Sigmoid colon (tissue), 6 donors: ENCODE measurements at regions not wholly inside any gene's neighbourhood (a gene's known extent, or its start where the extent isn't known, plus 50 kb on each side); places are given as distances from the start of the nearest gene placed in this dataset.

Experiments
- DNase-seq: peaks from one replicate; pipeline ENCODE4 v3.0.0-alpha.2; 2019
- H3K27ac ChIP-seq, 4 donors: fragments of 200-600 bp; sonication (generic); one replicate each; pipeline ENCODE4 v1.5.1; 2016 to 2019; ENCODE audit warnings: mild to moderate bottlenecking in 1 of 4
- H3K27me3 ChIP-seq, 3 donors: fragments of 200-600 bp; sonication (generic); one replicate each; pipeline ENCODE4 v1.5.1; 2019; ENCODE audit warnings: mild to moderate bottlenecking in 1 of 3
- H3K36me3 ChIP-seq, 4 donors: fragments of 200-600 bp; sonication (generic); one replicate each; pipeline ENCODE4 v1.5.1; 2016 to 2019
- H3K4me1 ChIP-seq, 4 donors: fragments of 200-600 bp; sonication (generic); one replicate each; pipeline ENCODE4 v1.5.1; 2017 to 2019
- H3K4me3 ChIP-seq, 4 donors: fragments of 200-600 bp; sonication (generic); one replicate each; pipeline ENCODE4 v1.5.1; 2017 to 2019; ENCODE audit warnings: mild to moderate bottlenecking in 2 of 4, moderate library complexity in 1 of 4
- H3K9me3 ChIP-seq, 4 donors: fragments of 200-600 bp in 3 of 4; sonication (generic) in 3 of 4; one replicate each; pipeline versions ENCODE4 v1.5.1 to v1.6.1; 2013 to 2019
- CTCF ChIP-seq, 4 experiments: fragments of 450-650 bp in 3 of 4; fragments of 200-600 bp in 1 of 4; IDR thresholded peaks; one replicate each; pipeline ENCODE4 v1.5.1; 2016 to 2019; ENCODE audit warnings: antibody characterized with exemption in 4 of 4, mild to moderate bottlenecking in 3 of 4, moderate library complexity in 2 of 4
- EP300 ChIP-seq, 4 donors: sonication (generic); formaldehyde crosslinking; IDR thresholded peaks; one replicate each; pipeline ENCODE4 v1.6.1; 2017; ENCODE audit warnings: antibody characterized with exemption in 4 of 4
- POLR2A ChIP-seq, 2 donors: fragments of 450-650 bp; IDR thresholded peaks; one replicate each; pipeline ENCODE4 v1.6.1; 2016; ENCODE audit warnings: antibody characterized with exemption in 2 of 2, mild to moderate bottlenecking in 2 of 2, moderate library complexity in 2 of 2
- POLR2AphosphoS5 ChIP-seq, 4 donors: sonication (generic); formaldehyde crosslinking; IDR thresholded peaks; one replicate each; pipeline ENCODE4 v1.6.1; 2017; ENCODE audit warnings: antibody characterized with exemption in 4 of 4
- WGBS, 2 donors: extraction: QIAGEN DNeasy Blood & Tissue Kit; methylation state at CpG; one replicate each; pipeline ENCODE4 v1.1.7; 2013; 5-methylcytosine and 5-hydroxymethylcytosine counted together
- intact Hi-C: fragments of 100-400 bp; cut with DNase I; formaldehyde crosslinking; loops from one replicate; pipeline ENCODE4 v1.15.1; 2023
- donor health status: healthy with polysubstance abuse.
- donor health status: healthy.

GRCh38 chr1:17927952-17928351 is 172.8 kb downstream of the ACTL8 start:
- intact Hi-C loops: no loop called here
- H3K4me3 ChIP-seq: no peak overlapping the region
- DNase-seq: no peak
- peaks cover 0 to 14% (median 6%) of the 10 kb centered on the region in 4 donors for H3K4me1 ChIP-seq
- H3K27ac ChIP-seq: no peak overlapping the region
- H3K9me3 ChIP-seq: no peaks in the 10 kb centered on the region
- no peak for TF ChIP-seq CTCF (IDR thresholded peaks at IDR 0.05)
- TF ChIP-seq POLR2A (IDR thresholded peaks at IDR 0.05): no peak
- TF ChIP-seq POLR2AphosphoS5 (IDR thresholded peaks at IDR 0.05): no peak
- TF ChIP-seq EP300 (IDR thresholded peaks at IDR 0.05): no peak
- peaks cover 0 to 12% (median 12%) of the 10 kb centered on the region in 3 donors for H3K27me3 ChIP-seq
- no peaks in the 10 kb centered on the region for H3K36me3 ChIP-seq
- WGBS, 2 donors: 56 to 57% methylated on average over 7 of the region's 7 CpGs

GRCh38 chr1:17929224-17929623 is 174.1 kb downstream of the ACTL8 start:
- H3K36me3 ChIP-seq: no peaks in the 10 kb centered on the region
- WGBS, 2 donors: 80 to 83% methylated on average over 6 of the region's 6 CpGs
- H3K9me3 ChIP-seq: no peaks in the 10 kb centered on the region
- DNase-seq: no peak
- no peak overlapping the region for H3K27ac ChIP-seq
- no peak overlapping the region for H3K4me3 ChIP-seq
- peaks cover 0 to 23% (median 16%) of the 10 kb centered on the region in 4 donors for H3K4me1 ChIP-seq
- no peak for TF ChIP-seq CTCF (IDR thresholded peaks at IDR 0.05)
- H3K27me3 ChIP-seq: peaks cover 0 to 12% (median 8%) of the 10 kb centered on the region in 3 donors
- intact Hi-C loops: no loop called here

GRCh38 chr1:17930635-17931034 is 175.5 kb downstream of the ACTL8 start:
- intact Hi-C loops: no loop called here
- Histone ChIP-seq H3K36me3 (no peaks in the 10 kb centered on the region), H3K27ac (no peak overlapping the region), H3K27me3 (peaks cover 0 to 11% (median 8%) of the 10 kb centered on the region in 3 donors), H3K9me3 (no peaks in the 10 kb centered on the region), H3K4me1 (peaks cover 0 to 27% (median 16%) of the 10 kb centered on the region in 4 donors), H3K4me3 (no peak overlapping the region)
- DNase-seq: no peak
- 61 to 75% methylated on average over 4 of the region's 4 CpGs for WGBS, 2 donors
- TF ChIP-seq EP300 (IDR thresholded peaks at IDR 0.05) (no peak), POLR2AphosphoS5 (IDR thresholded peaks at IDR 0.05) (no peak), CTCF (IDR thresholded peaks at IDR 0.05) (no peak), POLR2A (IDR thresholded peaks at IDR 0.05) (no peak)

GRCh38 chr1:17932164-17932563 is 175.4 kb upstream of the IGSF21 start:
- intact Hi-C loops: no loop called here
- no peak for TF ChIP-seq POLR2A (IDR thresholded peaks at IDR 0.05)
- no peak for TF ChIP-seq CTCF (IDR thresholded peaks at IDR 0.05)
- TF ChIP-seq POLR2AphosphoS5 (IDR thresholded peaks at IDR 0.05): no peak
- no peak for TF ChIP-seq EP300 (IDR thresholded peaks at IDR 0.05)
- no peaks in the 10 kb centered on the region for H3K9me3 ChIP-seq
- DNase-seq: no peak
- no peak overlapping the region for H3K27ac ChIP-seq
- no peaks in the 10 kb centered on the region for H3K27me3 ChIP-seq
- no peaks in the 10 kb centered on the region for H3K36me3 ChIP-seq
- 84 to 90% methylated on average over 4 of the region's 4 CpGs for WGBS, 2 donors
- H3K4me3 ChIP-seq: no peak overlapping the region
- peaks cover 0 to 27% (median 16%) of the 10 kb centered on the region in 4 donors for H3K4me1 ChIP-seq

- intact Hi-C loops: no loop called here
- WGBS, 2 donors: 40 to 64% methylated on average over 7 of the region's 7 CpGs
- DNase-seq: no peak
- no peak overlapping the region for H3K4me3 ChIP-seq
- H3K36me3 ChIP-seq: no peaks in the 10 kb centered on the region
- no peaks in the 10 kb centered on the region for H3K27me3 ChIP-seq
- TF ChIP-seq POLR2AphosphoS5 (IDR thresholded peaks at IDR 0.05) (no peak), POLR2A (IDR thresholded peaks at IDR 0.05) (no peak), EP300 (IDR thresholded peaks at IDR 0.05) (no peak), CTCF (IDR thresholded peaks at IDR 0.05) (no peak)
- peaks cover 0 to 32% (median 16%) of the 10 kb centered on the region in 4 donors for H3K4me1 ChIP-seq
- H3K9me3 ChIP-seq: no peaks in the 10 kb centered on the region
- peak overlapping the region in 1 of 4 donors; percentile 1 for H3K27ac ChIP-seq
These were observed 174.1 kb upstream of the IGSF21 start for GRCh38 chr1:17933501-17933900.
